ENCODE measurements at regions not wholly inside any gene's neighbourhood (a gene's known extent, or its start where the extent isn't known, plus 50 kb on each side); places are given as distances from the start of the nearest gene placed in this dataset.

DNA sequence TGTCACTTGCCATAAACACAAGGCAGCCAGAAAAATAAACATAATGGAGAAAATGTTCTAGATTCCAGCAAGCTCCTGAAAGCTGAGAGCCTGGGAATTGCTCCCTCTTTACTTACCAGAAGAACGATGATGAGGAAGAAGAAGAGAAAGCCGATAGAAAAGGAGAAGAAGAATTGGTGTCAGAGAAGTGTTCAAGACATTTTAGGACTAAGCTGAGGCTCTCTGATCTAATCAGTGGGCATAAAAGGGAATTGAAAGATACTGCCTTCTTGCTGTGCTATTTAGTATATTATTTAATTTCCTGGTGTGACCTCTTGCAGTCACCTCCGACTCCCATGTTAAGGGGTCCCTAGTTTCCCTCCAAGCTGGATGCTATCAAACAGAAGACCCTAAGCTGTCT lies 316.6 kb upstream of the JARID2 start:
- TF ChIP-seq CTCF (conservative IDR thresholded peaks at IDR 0.05; ENCODE audit: low read length) (no peak), EZH2phosphoT487 (IDR thresholded peaks at IDR 0.05; ENCODE audit: borderline replicate concordance, low read depth, low read length) (no peak)
